ENCODE measurements at regions not wholly inside any gene's neighbourhood (a gene's known extent, or its start where the extent isn't known, plus 50 kb on each side); places are given as distances from the start of the nearest gene placed in this dataset.
"Not testable (repeated sequence)": the region's sequence is repeated elsewhere in the genome, so short reads cannot be mapped to it uniquely, and the experiment has no call there.

GRCh38 chr2:13240789-13241487 is 524.2 kb downstream of the TRIB2 start:
- DNase-seq, result no peak

- DNase-seq, result no peak
Measured at GRCh38 chr2:13252615-13253014, 535.9 kb downstream of the TRIB2 start.

GRCh38 chr2:13255485-13255884 is 538.7 kb downstream of the TRIB2 start:
- no peak for DNase-seq

- no peak for DNase-seq
Measured at GRCh38 chr2:13260402-13260801, 543.7 kb downstream of the TRIB2 start.

GRCh38 chr2:13266166-13266565 is 549.4 kb downstream of the TRIB2 start:
- DNase-seq, result no peak

GRCh38 chr2:13284688-13285087 is 568.0 kb downstream of the TRIB2 start:
- no peak for DNase-seq

- DNase-seq, result no peak
Measured at GRCh38 chr2:13289310-13289709, 572.6 kb downstream of the TRIB2 start.

GRCh38 chr2:13308478-13308805 is 591.7 kb downstream of the TRIB2 start:
- DNase-seq, result not testable (repeated sequence)

- DNase-seq, result no peak
Measured at GRCh38 chr2:13308989-13309388, 592.3 kb downstream of the TRIB2 start.

GRCh38 chr2:13332060-13332459 is 615.3 kb downstream of the TRIB2 start:
- no peak for DNase-seq

- not testable (repeated sequence) for DNase-seq
Measured at GRCh38 chr2:13334071-13334470, 617.3 kb downstream of the TRIB2 start.

GRCh38 chr2:13334545-13334944 is 617.8 kb downstream of the TRIB2 start:
- no peak for DNase-seq

- DNase-seq, result no peak
Measured at GRCh38 chr2:13335862-13336535, 619.3 kb downstream of the TRIB2 start.

GRCh38 chr2:13351068-13351467 is 634.3 kb downstream of the TRIB2 start:
- DNase-seq, result no peak

GRCh38 chr2:13353083-13353482 is 636.3 kb downstream of the TRIB2 start:
- DNase-seq, result no peak

GRCh38 chr2:13354031-13354430 is 637.3 kb downstream of the TRIB2 start:
- DNase-seq, result no peak

GRCh38 chr2:13381928-13382327 is 665.2 kb downstream of the TRIB2 start:
- not testable (repeated sequence) for DNase-seq

- not testable (repeated sequence) for DNase-seq
Measured at GRCh38 chr2:13389172-13389571, 672.4 kb downstream of the TRIB2 start.

- DNase-seq, result no peak
Measured at GRCh38 chr2:13390676-13391075, 673.9 kb downstream of the TRIB2 start.

GRCh38 chr2:13401312-13401711 is 684.6 kb downstream of the TRIB2 start:
- DNase-seq, result no peak

- no peak for DNase-seq
Measured at GRCh38 chr2:13413989-13414388, 697.3 kb downstream of the TRIB2 start.

GRCh38 chr2:13414897-13415296 is 698.2 kb downstream of the TRIB2 start:
- no peak for DNase-seq

GRCh38 chr2:13433954-13434353 is 717.2 kb downstream of the TRIB2 start:
- no peak for DNase-seq

GRCh38 chr2:13443554-13444261 is 727.0 kb downstream of the TRIB2 start:
- DNase-seq, result not testable (repeated sequence)

Data from activated CD8-positive, alpha-beta memory T cell treated with anti-CD3 and anti-CD28 coated beads, Interleukin-2, amount 50 U/mL, for 48 hours (primary cell).